Parathyroid adenoma (tissue), 2 donors: ENCODE measurements at regions not wholly inside any gene's neighbourhood (a gene's known extent, or its start where the extent isn't known, plus 50 kb on each side); places are given as distances from the start of the nearest gene placed in this dataset.

Experiments used
- H2AFZ ChIP-seq: fragments of 300-600 bp; sonication (generic); one replicate; pipeline ENCODE4 v1.7.0; 2017; ENCODE audit warnings: antibody characterized with exemption, mild to moderate bottlenecking
- H3K27ac ChIP-seq: fragments of 300-600 bp; sonication (generic); one replicate; pipeline ENCODE4 v1.7.0; 2017
- H3K27me3 ChIP-seq: fragments of 300-600 bp; sonication (generic); one replicate; pipeline ENCODE4 v1.7.0; 2017; ENCODE audit warnings: low read length; ENCODE audit not compliant: control insufficient read depth, insufficient read depth
- H3K36me3 ChIP-seq: fragments of 300-600 bp; sonication (generic); one replicate; pipeline ENCODE4 v1.7.0; 2017; ENCODE audit warnings: low read length; ENCODE audit not compliant: control insufficient read depth, insufficient read depth
- H3K4me1 ChIP-seq: fragments of 300-600 bp; sonication (generic); one replicate; pipeline ENCODE4 v1.7.0; 2017; ENCODE audit warnings: control low read depth
- H3K4me2 ChIP-seq: fragments of 300-600 bp; sonication (generic); one replicate; pipeline ENCODE4 v1.7.0; 2017; ENCODE audit warnings: low read length
- H3K4me3 ChIP-seq: fragments of 300-600 bp; sonication (generic); one replicate; pipeline ENCODE4 v1.7.0; 2017; ENCODE audit warnings: low read depth, low read length
- H3K79me2 ChIP-seq: fragments of 300-600 bp; sonication (generic); one replicate; pipeline ENCODE4 v1.7.0; 2017; ENCODE audit warnings: control low read depth
- H3K9ac ChIP-seq: fragments of 300-600 bp; sonication (generic); one replicate; pipeline ENCODE4 v1.7.0; 2017; ENCODE audit warnings: mild to moderate bottlenecking
- H3K9me3 ChIP-seq: fragments of 300-600 bp; sonication (generic); one replicate; pipeline ENCODE4 v1.7.0; 2017; ENCODE audit warnings: low read length; ENCODE audit not compliant: control insufficient read depth
- TF ChIP-seq, protein P1 (sequence below): fragments of 300-600 bp; sonication (generic); IDR thresholded peaks from one replicate; pipeline ENCODE4 v1.7.0; 2017; ENCODE audit warnings: antibody characterized with exemption, mild to moderate bottlenecking
- donor health status: primary hyperparathyroidism.

DNA sequence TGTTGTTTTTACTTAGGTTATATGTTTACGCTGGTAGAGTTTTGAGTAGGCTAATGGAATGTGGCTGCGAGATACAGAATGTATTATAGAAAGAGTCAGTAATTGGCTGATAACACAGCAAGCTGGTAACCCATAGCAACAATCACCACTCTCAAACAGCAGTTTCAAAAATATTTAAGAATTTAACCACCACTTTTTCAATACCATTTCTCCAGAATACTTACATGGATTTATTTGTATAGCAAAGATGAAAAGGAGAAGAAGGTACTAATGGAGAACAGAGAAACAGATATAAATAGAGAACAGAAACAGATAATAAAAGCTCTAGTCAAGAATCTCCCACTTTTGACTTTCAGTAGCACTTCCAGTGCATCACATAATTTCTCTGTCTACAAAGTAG, 188.3 kb upstream of the SLC39A10 start:
- no peaks in the 10 kb centered on the region for H3K9me3 ChIP-seq
- H3K9ac ChIP-seq: no peak overlapping the region
- H3K4me2 ChIP-seq: no peak overlapping the region
- no peaks in the 10 kb centered on the region for H3K27me3 ChIP-seq
- no peak overlapping the region for H3K4me3 ChIP-seq
- H2AFZ ChIP-seq: no peak overlapping the region
- H3K27ac ChIP-seq: no peak overlapping the region
- no peaks in the 10 kb centered on the region for H3K4me1 ChIP-seq
- TF ChIP-seq, protein P1, sequence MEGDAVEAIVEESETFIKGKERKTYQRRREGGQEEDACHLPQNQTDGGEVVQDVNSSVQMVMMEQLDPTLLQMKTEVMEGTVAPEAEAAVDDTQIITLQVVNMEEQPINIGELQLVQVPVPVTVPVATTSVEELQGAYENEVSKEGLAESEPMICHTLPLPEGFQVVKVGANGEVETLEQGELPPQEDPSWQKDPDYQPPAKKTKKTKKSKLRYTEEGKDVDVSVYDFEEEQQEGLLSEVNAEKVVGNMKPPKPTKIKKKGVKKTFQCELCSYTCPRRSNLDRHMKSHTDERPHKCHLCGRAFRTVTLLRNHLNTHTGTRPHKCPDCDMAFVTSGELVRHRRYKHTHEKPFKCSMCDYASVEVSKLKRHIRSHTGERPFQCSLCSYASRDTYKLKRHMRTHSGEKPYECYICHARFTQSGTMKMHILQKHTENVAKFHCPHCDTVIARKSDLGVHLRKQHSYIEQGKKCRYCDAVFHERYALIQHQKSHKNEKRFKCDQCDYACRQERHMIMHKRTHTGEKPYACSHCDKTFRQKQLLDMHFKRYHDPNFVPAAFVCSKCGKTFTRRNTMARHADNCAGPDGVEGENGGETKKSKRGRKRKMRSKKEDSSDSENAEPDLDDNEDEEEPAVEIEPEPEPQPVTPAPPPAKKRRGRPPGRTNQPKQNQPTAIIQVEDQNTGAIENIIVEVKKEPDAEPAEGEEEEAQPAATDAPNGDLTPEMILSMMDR: no peak
- no peaks in the 10 kb centered on the region for H3K36me3 ChIP-seq
- H3K79me2 ChIP-seq: no peaks in the 10 kb centered on the region

- no peak overlapping the region for H3K9ac ChIP-seq
- no peaks in the 10 kb centered on the region for H3K4me1 ChIP-seq
- TF ChIP-seq, protein P1: no peak
These were observed 190.6 kb upstream of the SLC39A10 start for GRCh38 chr2:195466427-195466826.

GRCh38 chr2:195461010-195461409, 196.0 kb upstream of the SLC39A10 start:
- H3K36me3 ChIP-seq: no peaks in the 10 kb centered on the region
- H3K4me1 ChIP-seq: no peaks in the 10 kb centered on the region
- no peaks in the 10 kb centered on the region for H3K9me3 ChIP-seq
- no peak overlapping the region for H3K9ac ChIP-seq
- no peak overlapping the region for H2AFZ ChIP-seq
- H3K79me2 ChIP-seq: no peaks in the 10 kb centered on the region
- no peak overlapping the region for H3K4me3 ChIP-seq
- H3K4me2 ChIP-seq: no peak overlapping the region
- H3K27me3 ChIP-seq: no peaks in the 10 kb centered on the region
- TF ChIP-seq, protein P1: no peak
- H3K27ac ChIP-seq: no peak overlapping the region

More at GRCh38 chr2:195466427-195466826, 190.6 kb upstream of the SLC39A10 start:
- no peak overlapping the region for H3K4me3 ChIP-seq
- no peaks in the 10 kb centered on the region for H3K36me3 ChIP-seq
- H2AFZ ChIP-seq: no peak overlapping the region
- no peak overlapping the region for H3K4me2 ChIP-seq
- no peaks in the 10 kb centered on the region for H3K79me2 ChIP-seq
- H3K27ac ChIP-seq: no peak overlapping the region
- H3K9me3 ChIP-seq: no peaks in the 10 kb centered on the region
- no peaks in the 10 kb centered on the region for H3K27me3 ChIP-seq

DNA sequence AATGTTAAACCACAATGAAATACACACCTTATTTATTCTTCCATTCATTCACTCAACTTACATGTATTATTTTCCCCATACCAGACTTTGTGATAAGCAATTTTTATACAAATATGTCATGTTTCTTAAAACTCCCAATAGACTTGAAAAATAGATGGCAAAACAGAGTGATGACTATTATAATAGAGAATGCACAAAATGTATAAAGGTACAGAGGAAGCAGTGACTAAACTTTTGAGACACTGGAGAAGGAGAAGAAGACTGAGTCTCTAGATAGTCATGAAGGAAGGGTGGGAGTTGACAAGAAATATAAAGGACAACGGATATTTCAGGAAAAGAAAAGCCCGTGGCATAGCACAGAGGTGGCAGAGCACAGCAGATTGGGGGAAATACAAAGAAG, 198.1 kb upstream of the SLC39A10 start:
- Histone ChIP-seq H3K36me3 (no peaks in the 10 kb centered on the region), H3K27me3 (no peaks in the 10 kb centered on the region), H3K4me3 (no peak overlapping the region), H3K9me3 (no peaks in the 10 kb centered on the region), H3K4me2 (no peak overlapping the region), H3K4me1 (no peaks in the 10 kb centered on the region), H3K27ac (no peak overlapping the region), H3K9ac (no peak overlapping the region), H2AFZ (no peak overlapping the region), H3K79me2 (no peaks in the 10 kb centered on the region)
- TF ChIP-seq, protein P1: no peak

GRCh38 chr2:195457873-195458272, 199.2 kb upstream of the SLC39A10 start:
- Histone ChIP-seq H3K27ac (no peak overlapping the region), H3K9ac (no peak overlapping the region), H3K4me3 (no peak overlapping the region), H2AFZ (no peak overlapping the region), H3K4me1 (no peaks in the 10 kb centered on the region), H3K79me2 (no peaks in the 10 kb centered on the region), H3K9me3 (no peaks in the 10 kb centered on the region), H3K4me2 (no peak overlapping the region), H3K36me3 (no peaks in the 10 kb centered on the region), H3K27me3 (no peaks in the 10 kb centered on the region)
- TF ChIP-seq, protein P1: no peak
